Suprapubic skin (tissue), 4 donors: ENCODE measurements at regions not wholly inside any gene's neighbourhood (a gene's known extent, or its start where the extent isn't known, plus 50 kb on each side); places are given as distances from the start of the nearest gene placed in this dataset.

ENCODE experiments used
- DNase-seq, 2 donors: peaks; one replicate each; pipeline ENCODE4 v3.0.0-alpha.2; 2019; ENCODE audit warnings: low spot score in 2 of 2
- H3K27ac ChIP-seq: fragments of 200-600 bp; sonication (generic); one replicate; pipeline ENCODE4 v1.5.1; 2019
- H3K27me3 ChIP-seq: fragments of 200-600 bp; sonication (generic); one replicate; pipeline ENCODE4 v1.5.1; 2019
- H3K36me3 ChIP-seq: fragments of 200-600 bp; sonication (generic); one replicate; pipeline ENCODE4 v1.5.1; 2019
- H3K4me1 ChIP-seq: fragments of 200-600 bp; sonication (generic); one replicate; pipeline ENCODE4 v1.5.1; 2019
- H3K4me3 ChIP-seq: fragments of 200-600 bp; sonication (generic); one replicate; pipeline ENCODE4 v1.5.1; 2019; ENCODE audit warnings: mild to moderate bottlenecking
- H3K9me3 ChIP-seq: fragments of 200-600 bp; sonication (generic); one replicate; pipeline ENCODE4 v1.5.1; 2019
- CTCF ChIP-seq, 2 donors: fragments of 200-600 bp in 1 of 2; fragments of 450-650 bp in 1 of 2; sonication (generic) in 1 of 2; IDR thresholded peaks; one replicate each; pipeline ENCODE4 v1.5.1; 2016 to 2019; ENCODE audit warnings: antibody characterized with exemption in 2 of 2, mild to moderate bottlenecking in 1 of 2, moderate library complexity in 1 of 2
- EP300 ChIP-seq: sonication (generic); formaldehyde crosslinking; IDR thresholded peaks from one replicate; pipeline ENCODE4 v1.6.1; 2017; ENCODE audit warnings: antibody characterized with exemption
- POLR2A ChIP-seq, 2 donors: fragments of 450-650 bp; IDR thresholded peaks; one replicate each; pipeline ENCODE4 v1.6.1; 2017; ENCODE audit warnings: antibody characterized with exemption in 2 of 2, mild to moderate bottlenecking in 2 of 2, moderate library complexity in 2 of 2
- POLR2AphosphoS5 ChIP-seq, 3 donors: sonication (generic); formaldehyde crosslinking; IDR thresholded peaks; one replicate each; pipeline ENCODE4 v1.6.1; 2017; ENCODE audit warnings: antibody characterized with exemption in 3 of 3
- WGBS: methylation state at CpG from one replicate; pipeline ENCODE4 v1.1.5; 2018; 5-methylcytosine and 5-hydroxymethylcytosine counted together

DNA sequence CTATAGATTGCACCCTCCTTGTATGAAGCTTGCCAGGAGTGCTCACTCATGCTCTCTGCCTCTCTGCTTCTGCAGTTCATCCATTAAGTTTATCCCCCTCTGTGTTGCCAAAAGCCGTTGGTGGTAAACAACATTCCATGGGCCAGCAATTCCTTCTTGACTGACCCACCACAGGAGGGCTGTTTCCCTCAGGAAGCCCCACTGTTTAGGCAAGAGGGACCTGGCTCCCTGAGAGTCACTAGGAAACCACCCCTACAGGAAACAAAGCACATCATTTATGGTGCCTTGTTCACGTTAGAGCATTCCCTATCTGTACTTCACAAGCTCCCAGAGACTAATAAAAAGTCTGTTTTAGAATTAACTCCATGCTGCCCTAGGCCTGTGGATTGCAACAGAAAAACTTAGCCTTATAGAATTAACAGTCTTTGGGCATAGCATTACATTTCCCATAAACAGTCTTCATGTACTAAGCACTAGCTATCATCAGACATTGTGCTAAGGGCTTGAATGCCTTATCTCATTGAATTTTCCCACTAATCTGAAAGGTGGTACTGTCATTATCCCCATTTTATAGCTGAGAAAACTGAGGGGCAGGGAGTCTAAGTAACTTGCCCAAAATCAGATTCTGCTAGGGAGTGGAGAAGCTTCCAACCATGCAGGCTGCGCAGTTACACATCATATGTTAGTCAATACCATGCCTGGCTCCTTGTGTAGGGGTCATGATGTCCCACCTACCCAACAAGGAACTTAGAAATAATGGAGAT is 149.9 kb downstream of the SHQ1 start:
- H3K36me3 ChIP-seq, result no peaks in the 10 kb centered on the region
- H3K4me3 ChIP-seq, result no peak overlapping the region
- H3K4me1 ChIP-seq, result no peaks in the 10 kb centered on the region
- no peaks in the 10 kb centered on the region for H3K27me3 ChIP-seq
- TF ChIP-seq CTCF (IDR thresholded peaks at IDR 0.05), result no peak
- TF ChIP-seq POLR2AphosphoS5 (IDR thresholded peaks at IDR 0.05), result no peak
- TF ChIP-seq POLR2A (IDR thresholded peaks at IDR 0.05), result no peak
- TF ChIP-seq EP300, result no peak
- no peaks in the 10 kb centered on the region for H3K9me3 ChIP-seq
- no peak overlapping the region for H3K27ac ChIP-seq
- DNase-seq, result no peak
- 51% methylated on average over 3 of the region's 3 CpGs for WGBS

DNA sequence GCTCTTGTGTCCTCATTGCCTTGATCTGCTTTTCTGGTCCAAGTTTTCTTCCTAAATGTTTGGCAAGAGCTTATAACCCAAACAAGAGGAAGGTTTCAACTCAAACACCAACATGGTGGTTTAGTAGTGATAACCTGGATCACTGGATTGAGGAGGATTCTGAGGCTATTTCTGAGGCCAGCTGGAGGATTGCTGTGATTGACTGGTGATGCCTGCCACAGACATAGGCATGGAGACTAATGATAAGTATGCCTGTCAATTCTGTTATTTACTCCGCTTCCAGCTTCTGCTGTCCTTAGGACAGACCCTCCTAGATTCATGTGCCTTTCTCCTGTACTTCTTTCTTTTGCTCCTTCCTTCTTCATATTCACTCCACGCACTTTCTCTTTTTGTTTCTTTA is 150.5 kb downstream of the SHQ1 start:
- WGBS, result 90% methylated on average over 2 of the region's 2 CpGs
- Histone ChIP-seq H3K9me3 (no peaks in the 10 kb centered on the region), H3K36me3 (no peaks in the 10 kb centered on the region), H3K27ac (no peak overlapping the region), H3K4me3 (no peak overlapping the region), H3K4me1 (no peaks in the 10 kb centered on the region), H3K27me3 (no peaks in the 10 kb centered on the region)
- no peak for DNase-seq
- no peak for TF ChIP-seq CTCF (IDR thresholded peaks at IDR 0.05)
- no peak for TF ChIP-seq POLR2AphosphoS5 (IDR thresholded peaks at IDR 0.05)
- TF ChIP-seq EP300, result no peak

DNA sequence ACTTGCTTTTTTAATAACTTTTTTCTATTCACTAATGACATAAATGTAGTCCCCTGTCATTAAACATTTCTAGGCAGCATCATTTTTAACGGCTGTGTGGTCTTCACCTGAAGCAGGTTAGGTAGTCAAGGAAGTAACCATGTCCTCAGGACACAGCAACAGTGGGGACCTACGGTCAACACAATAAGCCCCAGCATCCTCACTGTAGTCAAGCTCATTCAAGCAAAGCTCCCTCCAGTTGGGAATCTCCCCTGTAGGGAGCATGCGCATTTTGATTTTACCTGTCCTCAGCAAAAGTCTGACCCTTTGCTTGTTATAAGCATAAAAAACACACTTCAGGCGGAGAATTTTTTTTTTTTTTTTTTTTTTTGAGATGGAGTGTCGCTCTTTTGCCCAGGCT is 151.4 kb downstream of the SHQ1 start:
- Histone ChIP-seq H3K4me1 (no peaks in the 10 kb centered on the region), H3K4me3 (no peak overlapping the region), H3K27me3 (no peaks in the 10 kb centered on the region), H3K36me3 (no peaks in the 10 kb centered on the region), H3K27ac (no peak overlapping the region), H3K9me3 (no peaks in the 10 kb centered on the region)
- WGBS, result 93% methylated on average over 5 of the region's 5 CpGs
- TF ChIP-seq CTCF (IDR thresholded peaks at IDR 0.05) (no peak), EP300 (no peak), POLR2AphosphoS5 (IDR thresholded peaks at IDR 0.05) (no peak), POLR2A (IDR thresholded peaks at IDR 0.05) (no peak)
- no peak for DNase-seq

- 76% methylated on average over 6 of the region's 6 CpGs for WGBS
- no peak for DNase-seq
- Histone ChIP-seq H3K4me3 (no peak overlapping the region), H3K27me3 (no peaks in the 10 kb centered on the region), H3K27ac (no peak overlapping the region), H3K9me3 (no peaks in the 10 kb centered on the region), H3K36me3 (no peaks in the 10 kb centered on the region), H3K4me1 (no peaks in the 10 kb centered on the region)
- TF ChIP-seq POLR2A (IDR thresholded peaks at IDR 0.05), result no peak
- no peak for TF ChIP-seq EP300
- TF ChIP-seq CTCF (IDR thresholded peaks at IDR 0.05), result no peak
- TF ChIP-seq POLR2AphosphoS5 (IDR thresholded peaks at IDR 0.05), result no peak
Observed at GRCh38 chr3:72694398-72694797, 153.8 kb downstream of the SHQ1 start.

DNA sequence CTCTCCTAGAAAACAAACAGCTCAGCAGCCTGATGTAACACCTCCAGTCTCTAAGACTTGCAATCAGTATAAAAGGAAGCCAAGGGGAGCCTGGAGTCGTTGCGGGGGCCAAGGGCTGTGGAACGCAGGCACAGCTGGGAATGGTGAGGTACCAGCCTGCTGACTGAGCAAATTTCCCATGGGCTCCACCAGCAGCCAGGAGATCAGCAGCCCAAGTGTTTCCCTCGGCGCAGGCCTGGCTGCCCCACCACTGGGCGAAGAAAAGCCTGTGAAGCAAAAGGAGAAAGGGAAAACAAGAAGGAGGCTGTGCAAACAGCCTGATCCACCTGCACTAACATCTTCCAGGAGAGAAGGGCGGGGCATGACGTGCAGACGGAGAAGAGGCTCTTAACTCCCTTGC is 155.3 kb downstream of the SHQ1 start:
- Histone ChIP-seq H3K36me3 (no peaks in the 10 kb centered on the region), H3K27me3 (no peaks in the 10 kb centered on the region), H3K9me3 (no peaks in the 10 kb centered on the region), H3K27ac (no peak overlapping the region), H3K4me1 (no peaks in the 10 kb centered on the region), H3K4me3 (no peak overlapping the region)
- no peak for DNase-seq
- no peak for TF ChIP-seq POLR2AphosphoS5 (IDR thresholded peaks at IDR 0.05)
- TF ChIP-seq CTCF (IDR thresholded peaks at IDR 0.05), result no peak
- TF ChIP-seq POLR2A (IDR thresholded peaks at IDR 0.05), result no peak
- no peak for TF ChIP-seq EP300
- WGBS, result 66% methylated on average over 9 of the region's 9 CpGs
